Activated naive CD4-positive, alpha-beta T cell (primary cell): ENCODE measurements at regions not wholly inside any gene's neighbourhood (a gene's known extent, or its start where the extent isn't known, plus 50 kb on each side); places are given as distances from the start of the nearest gene placed in this dataset.

Experiments
- DNase-seq, 4 experiments: peaks; one replicate each; lab custom pipeline; 2025; lab: John Stamatoyannopoulos, UW

- no peak for DNase-seq
Observed at GRCh38 chr10:62710182-62710581, 94.3 kb upstream of the ADO start.

GRCh38 chr10:62715383-62715782 lies 89.1 kb upstream of the ADO start:
- DNase-seq = no peak

DNA sequence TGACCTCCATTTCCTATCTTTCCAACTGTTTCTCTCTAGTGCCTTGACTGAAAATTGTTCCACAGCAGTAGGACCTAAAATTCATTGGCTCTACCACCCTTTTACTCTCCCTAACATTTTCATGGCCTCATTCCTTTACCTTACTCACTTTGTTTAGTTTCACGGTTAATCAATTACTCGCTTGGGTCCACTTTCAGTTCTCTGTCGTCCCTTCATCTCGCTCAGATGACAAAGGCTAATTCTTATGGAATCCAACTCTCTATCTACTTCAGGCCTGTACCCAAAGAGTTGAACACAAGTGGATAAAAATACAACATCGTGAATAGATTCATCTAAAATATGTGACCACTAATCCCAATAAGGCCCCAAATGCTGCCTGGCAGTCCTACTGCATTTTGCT lies 85.9 kb upstream of the ADO start:
- no peak for DNase-seq

DNA sequence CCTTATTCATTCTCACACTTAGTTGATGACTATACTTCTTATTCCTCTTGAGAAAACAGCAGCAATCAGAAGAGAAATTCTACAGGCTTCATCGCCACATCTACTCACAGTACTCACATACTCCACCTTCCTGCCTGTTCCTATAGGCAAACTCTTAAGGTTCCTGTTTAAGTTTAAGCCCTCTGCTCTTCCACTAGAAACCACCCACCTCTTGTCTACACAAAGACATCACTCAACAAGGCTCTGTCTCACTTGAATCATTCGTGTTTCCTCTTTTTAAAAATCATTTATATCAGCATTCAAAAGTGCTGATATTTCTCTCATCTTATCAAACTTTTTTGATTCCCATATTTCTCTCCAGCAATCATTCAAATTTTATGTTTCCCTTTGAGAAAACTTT lies 85.5 kb upstream of the ADO start:
- DNase-seq = no peak

- DNase-seq = no peak
Observed at GRCh38 chr10:62721687-62722086, 82.8 kb upstream of the ADO start.

GRCh38 chr10:62723375-62723774 lies 81.1 kb upstream of the ADO start:
- no peak for DNase-seq

DNA sequence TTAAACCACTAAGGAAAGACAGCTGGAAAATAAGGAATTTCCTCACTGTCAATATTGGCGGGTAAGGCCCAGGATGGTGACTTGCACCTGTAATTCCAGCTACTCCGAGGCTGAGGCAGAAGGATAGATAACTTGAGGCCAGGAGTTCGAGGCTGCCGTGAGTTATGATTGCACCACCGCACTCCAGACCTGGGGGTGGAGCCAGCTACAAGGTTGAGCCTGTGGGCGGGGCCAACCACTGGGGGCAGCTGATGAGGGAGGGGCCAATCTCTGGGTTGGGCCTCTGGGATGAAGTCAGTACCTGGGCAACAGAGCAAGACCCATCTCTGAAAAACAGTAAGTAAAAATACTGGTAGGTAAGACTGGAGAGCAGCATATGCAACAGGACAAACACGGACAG lies 80.1 kb upstream of the ADO start:
- no peak for DNase-seq

DNA sequence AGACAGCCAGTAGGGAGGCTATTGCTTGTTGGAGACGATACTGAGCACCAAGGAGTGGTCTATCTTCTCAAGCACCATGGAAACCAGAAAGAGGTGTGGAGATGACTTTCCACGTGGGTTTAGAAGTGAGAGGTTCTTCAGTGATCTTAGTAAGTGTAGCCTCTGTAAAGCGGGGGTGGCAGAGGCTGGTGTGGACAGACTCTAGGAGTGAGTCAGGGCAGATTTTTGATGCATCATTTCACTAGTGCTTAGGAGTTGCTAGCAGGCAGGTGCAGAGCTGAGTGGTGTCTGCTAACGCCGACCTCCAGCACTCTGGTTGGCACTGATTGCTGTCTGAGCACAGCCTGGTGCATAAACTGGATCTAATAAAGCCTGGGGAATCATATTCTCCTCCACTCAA lies 78.4 kb upstream of the ADO start:
- no peak for DNase-seq

GRCh38 chr10:62726638-62727037 lies 77.9 kb upstream of the ADO start:
- no peak for DNase-seq

DNA sequence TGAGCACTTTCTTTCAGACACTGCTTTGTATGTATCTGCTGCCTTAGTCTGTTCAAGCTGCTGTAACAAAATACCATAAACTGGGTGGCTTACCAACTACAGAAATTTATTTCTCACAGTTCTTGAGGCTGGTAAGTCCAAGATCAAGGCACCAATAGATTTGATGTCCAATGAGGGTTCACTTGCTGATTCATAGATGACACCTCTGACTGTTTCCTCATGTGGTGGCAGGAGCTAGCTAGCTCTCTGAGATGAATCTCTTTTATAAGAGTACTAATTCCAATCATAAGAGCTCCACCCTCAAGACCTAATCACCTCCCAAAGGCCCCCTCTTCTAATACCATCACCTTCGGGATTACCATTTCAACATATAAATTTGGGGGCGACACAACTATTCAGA lies 76.6 kb upstream of the ADO start:
- DNase-seq = no peak

DNA sequence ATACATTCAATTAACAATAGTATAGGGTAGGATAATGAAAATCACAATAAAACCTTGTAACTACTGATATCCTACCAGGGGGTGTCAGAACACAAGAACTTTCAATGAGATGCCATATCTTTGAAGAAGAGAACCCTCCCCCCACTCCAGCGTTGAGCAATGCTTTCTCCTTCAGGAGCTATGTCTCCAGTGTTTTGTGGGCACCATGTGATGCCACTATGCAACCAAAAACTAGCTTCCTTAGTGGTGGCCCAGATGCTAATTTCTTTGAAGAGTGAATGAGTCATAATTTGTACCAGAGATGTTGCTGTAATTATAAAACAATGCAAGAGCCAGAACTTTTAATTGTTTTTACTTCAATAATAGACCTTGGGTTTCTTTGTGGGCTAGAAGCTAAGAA lies 76.0 kb upstream of the ADO start:
- DNase-seq = no peak

DNA sequence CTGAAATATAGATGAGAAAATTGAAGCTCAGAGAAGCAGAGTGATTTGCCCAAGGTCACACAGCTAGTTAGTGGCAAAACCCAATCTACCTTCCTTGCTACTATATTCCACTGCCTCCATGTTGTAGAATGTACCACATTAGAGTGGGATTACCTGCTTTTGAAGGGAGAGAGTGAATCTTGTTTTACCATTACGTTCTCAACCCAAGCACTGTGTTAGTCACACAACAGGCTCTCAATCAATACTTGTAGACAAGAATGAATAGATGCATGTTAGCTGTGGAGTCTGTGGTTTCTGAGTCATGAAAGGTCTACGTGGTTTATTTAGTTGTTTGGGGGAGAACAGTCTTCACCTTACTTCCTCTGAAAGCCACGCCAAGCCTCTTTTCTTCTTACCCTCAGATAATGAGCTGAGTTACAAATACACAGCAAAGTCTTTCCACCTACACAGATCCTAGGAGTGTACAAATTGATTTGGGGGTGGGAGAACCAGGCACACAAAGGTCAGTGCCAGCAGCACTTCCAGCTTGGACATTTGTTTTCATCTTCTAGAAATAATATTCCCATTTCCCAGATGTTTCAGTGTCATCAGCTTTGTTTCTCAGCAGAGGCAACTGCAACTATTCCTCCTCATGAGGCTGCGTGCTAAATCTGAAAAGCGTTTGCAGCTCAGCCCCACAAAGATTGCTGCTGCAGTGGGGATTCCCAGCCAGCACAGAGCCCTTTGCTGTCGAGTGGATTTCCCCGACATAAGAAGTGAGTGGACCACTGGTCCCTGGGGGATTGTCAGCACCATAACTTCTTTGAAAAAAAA lies 71.5 kb upstream of the ADO start:
- DNase-seq = peak in 3 of 4 experiments; percentile 13 to 24 (median 17)

DNA sequence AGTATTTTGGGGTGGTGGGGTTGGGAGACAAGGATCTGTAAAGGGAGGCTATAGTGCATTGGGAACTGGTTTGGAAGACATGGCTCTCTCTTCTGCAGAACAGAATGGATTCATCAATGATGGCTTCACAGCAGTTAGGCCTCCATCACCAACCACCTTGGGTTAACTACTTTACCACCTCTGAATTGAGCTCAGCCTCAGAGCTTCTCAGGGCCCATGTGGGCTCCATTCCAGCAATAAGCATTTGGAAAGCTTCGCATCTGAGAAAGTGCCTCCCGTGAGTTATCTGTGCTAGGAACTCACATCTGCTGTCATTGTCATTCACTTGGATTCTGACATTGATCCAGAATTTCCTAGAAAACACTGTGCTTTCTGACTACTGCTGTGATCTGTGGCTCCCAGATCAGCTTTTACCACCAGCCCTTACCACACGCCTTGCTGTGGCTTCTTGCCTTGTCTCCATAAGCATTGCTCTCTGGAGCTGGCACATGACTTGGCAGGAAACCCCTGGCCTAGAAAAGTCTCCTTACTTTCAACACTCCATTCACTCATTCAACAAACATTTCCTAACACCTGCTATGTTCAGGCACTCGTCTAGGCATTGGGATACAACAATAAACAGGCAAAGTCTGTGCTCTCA lies 70.7 kb upstream of the ADO start:
- no peak for DNase-seq

DNA sequence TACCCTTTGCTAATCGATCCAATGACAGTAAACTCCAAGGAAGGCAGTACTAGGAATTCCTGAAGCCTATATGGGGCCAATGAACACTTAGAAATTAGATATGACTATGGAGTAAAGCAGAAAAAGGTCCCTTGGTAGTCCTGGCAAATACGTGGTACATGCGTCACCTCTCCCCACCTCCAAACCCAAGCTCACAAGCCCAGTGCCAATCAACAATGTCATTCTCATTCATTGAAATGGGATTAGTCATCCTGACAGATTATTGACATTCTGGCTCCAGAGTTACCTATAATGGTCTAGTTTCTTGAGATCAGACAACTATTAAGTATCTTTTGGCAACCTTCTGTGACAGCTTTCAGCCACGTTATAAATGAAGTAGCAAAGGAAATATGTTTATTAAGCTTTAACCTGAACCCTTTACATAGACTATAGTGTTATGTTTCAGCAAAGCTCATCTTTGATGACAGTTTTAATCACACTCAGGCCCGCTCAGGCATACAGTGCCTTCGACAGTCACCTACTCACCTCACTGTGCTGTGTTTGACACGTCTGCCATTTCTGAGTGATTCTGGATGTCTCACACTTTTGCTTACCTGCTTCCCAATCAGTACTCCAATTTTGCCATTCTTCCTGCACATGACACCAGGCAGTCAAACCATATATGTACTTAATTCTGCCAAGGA lies 69.6 kb upstream of the ADO start:
- no peak for DNase-seq

GRCh38 chr10:62735464-62736167 lies 68.9 kb upstream of the ADO start:
- no peak for DNase-seq

DNA sequence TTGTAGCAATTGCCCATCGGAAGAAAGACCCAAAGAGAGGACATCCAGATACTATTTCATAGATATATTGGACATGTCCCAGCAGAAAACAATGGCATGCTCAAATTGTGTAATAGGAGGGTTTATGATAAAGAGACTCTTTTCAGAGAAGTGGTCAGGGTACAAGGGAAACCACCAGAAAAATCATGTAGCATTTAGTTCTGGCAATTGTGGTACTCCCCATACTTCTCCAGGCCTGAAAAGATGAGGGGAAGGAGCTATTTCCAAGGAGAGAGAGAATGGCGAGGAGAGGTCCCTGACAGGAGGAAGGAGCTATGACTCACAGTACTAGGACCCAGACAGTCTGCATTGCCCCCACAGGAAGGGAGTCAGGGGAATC lies 68.4 kb upstream of the ADO start:
- no peak for DNase-seq

DNA sequence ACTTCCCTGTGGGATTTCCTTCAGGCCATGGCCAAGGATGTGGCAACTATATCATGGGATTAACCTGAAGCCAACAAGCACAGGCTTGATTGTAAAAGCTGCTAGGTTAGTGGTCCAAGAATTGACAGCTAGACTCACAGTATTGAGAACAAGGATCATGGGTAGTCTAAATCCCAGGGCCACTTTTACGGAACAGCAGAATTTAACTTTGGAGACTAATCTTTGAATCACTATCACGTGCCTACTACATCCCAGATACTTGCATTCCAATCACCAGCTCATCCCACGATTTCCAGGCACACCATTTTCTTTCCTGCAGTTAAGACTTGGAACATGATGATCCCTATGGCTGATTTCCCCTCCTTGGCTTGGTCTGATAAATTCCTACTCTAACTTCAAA lies 65.6 kb upstream of the ADO start:
- no peak for DNase-seq

DNA sequence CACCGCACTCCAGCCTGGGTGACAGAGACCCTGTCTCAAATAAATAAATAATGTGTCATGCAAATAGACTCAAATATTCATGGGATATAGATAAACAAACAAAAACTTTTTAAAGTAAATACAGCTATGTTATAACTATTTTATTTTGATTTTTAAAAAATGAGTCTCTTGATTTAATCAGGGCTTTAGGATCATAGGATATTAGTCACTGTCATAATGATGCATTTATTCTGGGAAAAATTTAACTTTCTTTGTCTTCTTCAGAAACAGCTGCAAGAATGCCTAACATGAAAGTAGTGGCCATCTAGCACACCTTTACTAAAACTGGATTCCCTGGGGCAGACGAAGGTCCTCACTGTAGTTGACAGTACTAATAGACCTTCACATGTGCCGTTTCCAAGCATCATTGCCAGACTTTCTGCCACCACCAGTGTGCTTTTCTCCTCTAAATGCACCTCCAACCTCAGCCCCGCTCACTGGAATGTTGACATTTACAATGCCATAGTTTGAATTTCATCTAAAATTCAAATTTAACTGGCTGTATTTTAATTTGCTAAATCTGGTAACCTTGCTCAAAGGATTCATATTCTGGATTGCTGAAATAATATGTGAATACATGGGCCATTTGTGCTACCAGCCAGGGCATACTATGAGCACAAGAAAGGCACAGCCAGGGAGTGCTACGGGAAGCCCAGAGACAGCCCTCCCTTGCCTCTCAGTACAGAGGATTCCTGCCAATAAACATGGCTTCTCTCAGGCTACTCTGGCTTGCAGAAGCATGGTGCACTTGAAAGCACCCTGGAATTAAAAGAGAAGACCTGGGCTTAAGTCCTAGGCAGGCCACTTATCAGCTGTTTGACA lies 63.4 kb upstream of the ADO start:
- DNase-seq = no peak

DNA sequence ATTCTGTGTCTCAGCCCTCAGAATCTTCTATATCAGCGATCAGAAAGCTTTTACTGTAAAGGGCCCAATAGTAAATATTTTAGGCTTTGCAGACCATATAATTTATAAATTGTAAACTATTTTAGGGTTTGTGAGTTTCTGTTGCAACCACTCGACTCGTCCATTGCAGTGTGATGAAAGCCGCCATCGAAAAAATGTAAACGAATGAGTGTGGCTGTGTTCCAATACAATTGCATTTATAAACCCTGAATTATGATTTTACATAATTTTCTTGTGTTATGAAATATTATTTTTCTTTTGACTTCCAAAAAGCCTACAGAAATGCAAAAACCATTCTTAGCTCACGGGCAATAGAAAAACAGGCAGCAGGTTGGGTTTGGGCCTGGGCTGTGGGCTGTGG lies 62.5 kb upstream of the ADO start:
- DNase-seq = no peak

GRCh38 chr10:62742536-62743061 lies 61.9 kb upstream of the ADO start:
- DNase-seq = no peak

- no peak for DNase-seq
Observed at GRCh38 chr10:62744136-62744535, 60.4 kb upstream of the ADO start.
